ENCODE measurements at regions not wholly inside any gene's neighbourhood (a gene's known extent, or its start where the extent isn't known, plus 50 kb on each side); places are given as distances from the start of the nearest gene placed in this dataset.

DNA sequence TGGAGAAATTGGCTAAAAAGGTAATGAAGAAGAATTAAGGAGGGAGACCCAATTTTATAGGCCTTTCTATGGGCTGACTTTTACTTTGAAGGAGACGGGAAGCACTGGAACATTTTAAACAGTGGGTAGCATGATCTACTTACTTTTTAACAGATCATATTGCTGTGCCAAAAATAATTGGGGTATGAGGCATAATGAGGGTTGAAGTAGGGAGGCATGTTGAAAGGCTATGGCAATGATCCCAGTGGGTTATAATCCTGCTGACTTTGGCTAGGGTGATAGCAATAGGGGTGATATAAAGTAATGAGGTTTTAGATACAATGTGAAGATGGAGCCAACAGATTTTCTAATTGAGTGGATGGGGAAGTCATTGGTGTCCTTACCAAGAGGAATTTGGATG lies 73.2 kb downstream of the GPR37 start:
- WGBS = 80% methylated on average over 1 of the region's 1 CpG
- TF ChIP-seq EP300 (IDR thresholded peaks at IDR 0.05) (no peak), POLR2AphosphoS5 (IDR thresholded peaks at IDR 0.05) (no peak), POLR2A (IDR thresholded peaks at IDR 0.05) (no peak)
- TF ChIP-seq, protein P1, sequence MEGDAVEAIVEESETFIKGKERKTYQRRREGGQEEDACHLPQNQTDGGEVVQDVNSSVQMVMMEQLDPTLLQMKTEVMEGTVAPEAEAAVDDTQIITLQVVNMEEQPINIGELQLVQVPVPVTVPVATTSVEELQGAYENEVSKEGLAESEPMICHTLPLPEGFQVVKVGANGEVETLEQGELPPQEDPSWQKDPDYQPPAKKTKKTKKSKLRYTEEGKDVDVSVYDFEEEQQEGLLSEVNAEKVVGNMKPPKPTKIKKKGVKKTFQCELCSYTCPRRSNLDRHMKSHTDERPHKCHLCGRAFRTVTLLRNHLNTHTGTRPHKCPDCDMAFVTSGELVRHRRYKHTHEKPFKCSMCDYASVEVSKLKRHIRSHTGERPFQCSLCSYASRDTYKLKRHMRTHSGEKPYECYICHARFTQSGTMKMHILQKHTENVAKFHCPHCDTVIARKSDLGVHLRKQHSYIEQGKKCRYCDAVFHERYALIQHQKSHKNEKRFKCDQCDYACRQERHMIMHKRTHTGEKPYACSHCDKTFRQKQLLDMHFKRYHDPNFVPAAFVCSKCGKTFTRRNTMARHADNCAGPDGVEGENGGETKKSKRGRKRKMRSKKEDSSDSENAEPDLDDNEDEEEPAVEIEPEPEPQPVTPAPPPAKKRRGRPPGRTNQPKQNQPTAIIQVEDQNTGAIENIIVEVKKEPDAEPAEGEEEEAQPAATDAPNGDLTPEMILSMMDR (IDR thresholded peaks at IDR 0.05) = no peak
- Histone ChIP-seq H3K4me3 (no peak overlapping the region), H3K27ac (no peak overlapping the region), H3K4me1 (no peaks in the 10 kb centered on the region), H3K27me3 (no peaks in the 10 kb centered on the region), H3K9me3 (no peaks in the 10 kb centered on the region), H3K36me3 (no peaks in the 10 kb centered on the region)
- no peak for DNase-seq (ENCODE audit: low spot score in 2 of 2)

DNA sequence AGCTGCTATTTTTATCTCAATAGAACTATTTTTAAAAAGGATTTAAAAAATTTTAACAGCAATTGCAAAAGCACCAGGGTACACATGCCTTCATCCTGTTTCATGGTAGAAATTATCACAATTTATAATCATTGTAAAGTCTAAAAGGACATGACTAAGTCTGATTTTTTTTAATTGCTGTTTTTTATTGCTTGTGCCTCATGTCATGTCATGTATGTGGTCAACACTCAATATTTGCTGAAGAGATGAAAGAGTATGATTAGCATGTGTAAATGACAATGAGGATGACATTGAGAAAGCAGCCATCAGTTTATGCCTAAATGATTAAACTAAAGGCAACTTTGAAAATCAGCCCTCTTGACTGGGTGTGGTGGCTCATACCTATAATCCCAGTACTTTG lies 74.8 kb downstream of the GPR37 start:
- Histone ChIP-seq H3K4me3 (no peak overlapping the region), H3K27ac (no peak overlapping the region), H3K9me3 (no peaks in the 10 kb centered on the region), H3K27me3 (no peaks in the 10 kb centered on the region), H3K4me1 (no peaks in the 10 kb centered on the region), H3K36me3 (no peaks in the 10 kb centered on the region)
- DNase-seq (ENCODE audit: low spot score in 2 of 2) = no peak
- TF ChIP-seq POLR2A (IDR thresholded peaks at IDR 0.05) = no peak
- TF ChIP-seq, protein P1 (IDR thresholded peaks at IDR 0.05) = no peak
- TF ChIP-seq EP300 (IDR thresholded peaks at IDR 0.05) = no peak
- no peak for TF ChIP-seq POLR2AphosphoS5 (IDR thresholded peaks at IDR 0.05)

DNA sequence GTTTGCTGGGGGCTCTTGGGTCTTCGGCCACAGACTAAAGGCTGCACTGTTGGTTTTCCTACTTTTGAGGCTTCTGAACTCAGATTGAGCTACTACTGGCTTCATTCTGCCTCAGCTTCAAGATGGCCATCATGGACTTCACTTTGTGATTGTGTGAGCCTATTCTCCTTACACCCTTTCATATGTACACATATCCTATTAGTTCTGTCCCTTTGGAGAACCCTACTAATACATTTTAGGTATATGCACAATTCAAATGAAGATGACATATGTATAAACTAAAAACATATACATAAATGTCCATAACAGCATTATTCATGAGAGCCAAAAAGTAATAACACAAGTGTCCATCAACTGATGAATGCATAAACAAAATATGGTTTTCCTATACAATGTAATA lies 75.7 kb downstream of the GPR37 start:
- no peaks in the 10 kb centered on the region for H3K36me3 ChIP-seq
- TF ChIP-seq POLR2AphosphoS5 (IDR thresholded peaks at IDR 0.05) = no peak
- TF ChIP-seq POLR2A (IDR thresholded peaks at IDR 0.05) = no peak
- TF ChIP-seq EP300 (IDR thresholded peaks at IDR 0.05) = no peak
- TF ChIP-seq, protein P1 (IDR thresholded peaks at IDR 0.05) = no peak
- H3K27ac ChIP-seq = no peak overlapping the region
- WGBS = 94% methylated on average over 1 of the region's 1 CpG
- no peaks in the 10 kb centered on the region for H3K27me3 ChIP-seq
- no peaks in the 10 kb centered on the region for H3K4me1 ChIP-seq
- H3K4me3 ChIP-seq = no peak overlapping the region
- no peaks in the 10 kb centered on the region for H3K9me3 ChIP-seq
- no peak for DNase-seq (ENCODE audit: low spot score in 2 of 2)

DNA sequence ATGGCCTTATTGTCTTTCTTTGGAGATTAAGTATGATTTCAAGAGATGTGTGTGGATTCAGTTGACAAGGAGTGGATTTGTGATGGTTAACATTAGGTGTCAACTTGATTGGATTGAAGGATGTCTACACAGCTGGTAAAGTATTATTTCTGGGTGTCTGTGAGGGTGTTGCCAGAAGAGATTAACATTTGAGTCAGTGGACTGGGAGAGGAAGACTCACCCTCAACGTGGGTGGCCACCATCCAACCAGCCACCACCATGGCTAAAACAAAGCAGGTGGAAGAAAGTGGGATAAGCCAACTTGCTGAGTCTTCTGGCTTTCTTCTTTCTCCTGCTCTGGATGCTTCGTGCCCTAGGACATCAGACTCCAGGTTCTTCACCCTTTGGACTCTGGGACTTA lies 76.1 kb downstream of the GPR37 start:
- WGBS = 71% methylated on average over 2 of the region's 2 CpGs
- Histone ChIP-seq H3K27ac (no peak overlapping the region), H3K9me3 (no peaks in the 10 kb centered on the region), H3K27me3 (no peaks in the 10 kb centered on the region), H3K4me3 (no peak overlapping the region), H3K36me3 (no peaks in the 10 kb centered on the region), H3K4me1 (no peaks in the 10 kb centered on the region)
- TF ChIP-seq, protein P1 (IDR thresholded peaks at IDR 0.05) = no peak
- TF ChIP-seq EP300 (IDR thresholded peaks at IDR 0.05) (no peak), POLR2AphosphoS5 (IDR thresholded peaks at IDR 0.05) (no peak), POLR2A (IDR thresholded peaks at IDR 0.05) (no peak)
- no peak for DNase-seq (ENCODE audit: low spot score in 2 of 2)

DNA sequence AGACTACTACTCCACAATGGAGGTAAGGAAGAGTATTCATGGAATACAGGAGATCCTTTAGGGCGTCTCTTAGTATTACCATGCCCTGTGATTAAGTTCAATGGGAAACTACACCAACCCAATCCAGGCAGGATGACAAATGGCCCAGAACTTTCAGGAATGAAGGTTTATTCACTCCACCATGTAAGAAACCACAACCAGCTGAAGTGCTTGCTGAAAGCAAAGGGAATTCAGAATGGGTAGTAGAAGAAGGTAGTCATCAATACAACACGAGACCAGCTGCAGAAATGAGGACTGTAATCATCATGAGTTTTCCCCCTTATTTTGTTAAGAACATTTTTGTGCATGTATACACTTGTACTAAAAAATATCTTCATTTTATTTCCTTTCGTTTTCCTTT lies 76.6 kb downstream of the GPR37 start:
- Histone ChIP-seq H3K27me3 (no peaks in the 10 kb centered on the region), H3K27ac (no peak overlapping the region), H3K4me1 (no peaks in the 10 kb centered on the region), H3K4me3 (no peak overlapping the region), H3K9me3 (no peaks in the 10 kb centered on the region), H3K36me3 (no peaks in the 10 kb centered on the region)
- 65% methylated on average over 3 of the region's 3 CpGs for WGBS
- TF ChIP-seq POLR2AphosphoS5 (IDR thresholded peaks at IDR 0.05) (no peak), EP300 (IDR thresholded peaks at IDR 0.05) (no peak), POLR2A (IDR thresholded peaks at IDR 0.05) (no peak)
- TF ChIP-seq, protein P1 (IDR thresholded peaks at IDR 0.05) = no peak
- no peak for DNase-seq (ENCODE audit: low spot score in 2 of 2)

Data from suprapubic skin (tissue), 4 donors.